T-cell (primary cell): ENCODE measurements at regions not wholly inside any gene's neighbourhood (a gene's known extent, or its start where the extent isn't known, plus 50 kb on each side); places are given as distances from the start of the nearest gene placed in this dataset.

Experiments used
- ATAC-seq, 4 experiments: fragments of 200-7000 bp in 3 of 4; fragments of 150-1000 bp in 1 of 4; cut with Tn5 transposase; replicated peaks in 1 of 4; 1 replicate in 3 of 4; 2 replicates in 1 of 4; pipeline ENCODE4 v1.10.0; 2021; ENCODE audit warnings: moderate library complexity in 3 of 4, mild to moderate bottlenecking in 2 of 4, moderate number of reproducible peaks in 1 of 4
- CTCF ChIA-PET, 2 donors: fragments of 300-600 bp; sonication (Branson Sonifier 250); formaldehyde crosslinking; loops; one replicate each; lab custom pipeline; 2022; ENCODE audit warnings: antibody characterized with exemption in 2 of 2; lab: Charles Lee
- POLR2A ChIA-PET, 2 donors: fragments of 300-600 bp; sonication (Branson Sonifier 250); formaldehyde crosslinking; loops; one replicate each; lab custom pipeline; 2022; ENCODE audit warnings: antibody characterized with exemption in 2 of 2; lab: Charles Lee
- DNase-seq, 35 experiments: peaks; one replicate each; pipeline versions ENCODE4 v3.0.0 to v3.0.0-alpha.2; 2013 to 2023
- H3K27ac ChIP-seq: one replicate; pipeline ENCODE4 v1.5.1; 2013; ENCODE audit warnings: low read length
- H3K27me3 ChIP-seq, 2 experiments: replicated peaks in 1 of 2; 1 replicate in 1 of 2; 2 replicates in 1 of 2; pipeline versions ENCODE4 v1.6.1 to v1.7.0; 2013; ENCODE audit warnings: low read length in 1 of 2, mixed read lengths in 1 of 2; ENCODE audit not compliant: control insufficient read depth in 2 of 2, insufficient read depth in 2 of 2; ENCODE audit errors: extremely low read depth in 1 of 2
- H3K36me3 ChIP-seq, 2 donors: 1 replicate in 1 of 2; 2 replicates in 1 of 2; pipeline versions ENCODE4 v1.6.1 to v1.7.0; 2013; ENCODE audit warnings: low read length in 1 of 2; ENCODE audit not compliant: control insufficient read depth in 2 of 2, insufficient read depth in 1 of 2; ENCODE audit errors: extremely low read depth in 1 of 2
- H3K4me1 ChIP-seq, 2 experiments: 1 replicate in 1 of 2; 2 replicates in 1 of 2; pipeline versions ENCODE4 v1.6.1 to v1.7.0; 2013; ENCODE audit warnings: low read length in 2 of 2, mixed read lengths in 1 of 2; ENCODE audit not compliant: insufficient read depth in 2 of 2, control insufficient read depth in 1 of 2; ENCODE audit errors: extremely low read depth in 1 of 2
- H3K4me3 ChIP-seq, 2 donors: 1 replicate in 1 of 2; 2 replicates in 1 of 2; pipeline versions ENCODE4 v1.5.1 to v1.7.0; 2013; ENCODE audit warnings: mild to moderate bottlenecking in 2 of 2, low read length in 1 of 2, moderate library complexity in 1 of 2; ENCODE audit not compliant: control insufficient read depth in 1 of 2; ENCODE audit errors: extremely low read depth in 1 of 2
- H3K9me3 ChIP-seq: 2 replicates; pipeline ENCODE4 v1.7.0; 2013
- H3K27ac Mint-ChIP-seq, 2 donors: one replicate each; pipeline ENCODE4 v1.8.0; 2020 to 2021; ENCODE audit warnings: mild to moderate bottlenecking in 2 of 2, mixed read lengths in 2 of 2
- H3K27me3 Mint-ChIP-seq, 2 donors: one replicate each; pipeline ENCODE4 v1.8.0; 2021 to 2022; ENCODE audit warnings: mixed read lengths in 2 of 2
- H3K36me3 Mint-ChIP-seq: one replicate; pipeline ENCODE4 v1.8.0; 2021; ENCODE audit warnings: mixed read lengths
- H3K4me1 Mint-ChIP-seq, 3 donors: one replicate each; pipeline ENCODE4 v1.8.0; 2020 to 2022; ENCODE audit warnings: mixed read lengths in 3 of 3, mild to moderate bottlenecking in 1 of 3
- H3K4me3 Mint-ChIP-seq, 3 donors: one replicate each; pipeline ENCODE4 v1.8.0; 2020 to 2022; ENCODE audit warnings: mild to moderate bottlenecking in 3 of 3, mixed read lengths in 3 of 3, moderate library complexity in 3 of 3
- H3K9me3 Mint-ChIP-seq, 3 donors: one replicate each; pipeline ENCODE4 v1.8.0; 2020 to 2022; ENCODE audit warnings: mixed read lengths in 3 of 3
- WGBS: methylation state at CpG from one replicate; pipeline ENCODE4 v1.1.5; 2013; ENCODE audit warnings: missing lambda C conversion rate; ENCODE audit not compliant: insufficient coverage; 5-methylcytosine and 5-hydroxymethylcytosine counted together

- no peaks in the 10 kb centered on the region for H3K9me3 Mint-ChIP-seq
- no peak overlapping the region for H3K4me3 Mint-ChIP-seq
- Histone ChIP-seq H3K9me3 (no peaks in the 10 kb centered on the region), H3K4me3 (no peak overlapping the region), H3K27me3 (no peaks in the 10 kb centered on the region), H3K27ac (no peak overlapping the region), H3K36me3 (no peaks in the 10 kb centered on the region), H3K4me1 (no peaks in the 10 kb centered on the region)
- POLR2A ChIA-PET: no interaction called here
- ATAC-seq (no peak), DNase-seq (no peak)
- H3K27ac Mint-ChIP-seq: no peak overlapping the region
- H3K36me3 Mint-ChIP-seq: no peaks in the 10 kb centered on the region
- no peaks in the 10 kb centered on the region for H3K4me1 Mint-ChIP-seq
- WGBS: no CpG with 5 or more reads among the region's 6 CpGs
- no peaks in the 10 kb centered on the region for H3K27me3 Mint-ChIP-seq
- CTCF ChIA-PET: no interaction called here
Measured at GRCh38 chr6:128696691-128697689, 176.6 kb upstream of the PTPRK start.

- WGBS: no CpG with 5 or more reads among the region's 1 CpG
- no peak overlapping the region for H3K4me3 Mint-ChIP-seq
- no peaks in the 10 kb centered on the region for H3K36me3 Mint-ChIP-seq
- no peaks in the 10 kb centered on the region for H3K4me1 Mint-ChIP-seq
- Histone ChIP-seq H3K36me3 (no peaks in the 10 kb centered on the region), H3K4me1 (no peaks in the 10 kb centered on the region), H3K9me3 (no peaks in the 10 kb centered on the region), H3K27ac (no peak overlapping the region), H3K27me3 (no peaks in the 10 kb centered on the region), H3K4me3 (no peak overlapping the region)
- no peak for DNase-seq
- ChIA-PET CTCF (no interaction called here), POLR2A (no interaction called here)
- no peak for ATAC-seq
- H3K27me3 Mint-ChIP-seq: peaks cover 13 to 17% of the 10 kb centered on the region in 2 donors
- no peaks in the 10 kb centered on the region for H3K9me3 Mint-ChIP-seq
- no peak overlapping the region for H3K27ac Mint-ChIP-seq
Measured at GRCh38 chr6:128694303-128695009, 174.1 kb upstream of the PTPRK start.

- H3K36me3 ChIP-seq: no peaks in the 10 kb centered on the region
- no peak for ATAC-seq
- no peaks in the 10 kb centered on the region for H3K27me3 ChIP-seq
- ChIA-PET POLR2A (no interaction called here), CTCF (no interaction called here)
- Mint-ChIP-seq H3K27ac (no peak overlapping the region), H3K36me3 (no peaks in the 10 kb centered on the region), H3K4me3 (no peak overlapping the region), H3K27me3 (peaks cover 16 to 47% of the 10 kb centered on the region in 2 donors), H3K4me1 (no peaks in the 10 kb centered on the region), H3K9me3 (no peaks in the 10 kb centered on the region)
- no peak for DNase-seq
- no peaks in the 10 kb centered on the region for H3K9me3 ChIP-seq
- no peak overlapping the region for H3K4me3 ChIP-seq
- no peak overlapping the region for H3K27ac ChIP-seq
- no CpG with 5 or more reads among the region's 3 CpGs for WGBS
- H3K4me1 ChIP-seq: no peaks in the 10 kb centered on the region
Measured at GRCh38 chr6:128690063-128690462, 169.7 kb upstream of the PTPRK start.

- no peak overlapping the region for H3K27ac ChIP-seq
- Mint-ChIP-seq H3K9me3 (no peaks in the 10 kb centered on the region), H3K4me3 (no peak overlapping the region), H3K27ac (no peak overlapping the region), H3K36me3 (no peaks in the 10 kb centered on the region), H3K27me3 (peaks cover 10 to 52% of the 10 kb centered on the region in 2 donors), H3K4me1 (no peaks in the 10 kb centered on the region)
- H3K4me1 ChIP-seq: no peaks in the 10 kb centered on the region
- no peaks in the 10 kb centered on the region for H3K27me3 ChIP-seq
- H3K9me3 ChIP-seq: no peaks in the 10 kb centered on the region
- ATAC-seq: no peak
- ChIA-PET POLR2A (no interaction called here), CTCF (no interaction called here)
- no peak overlapping the region for H3K4me3 ChIP-seq
- DNase-seq: no peak
- no peaks in the 10 kb centered on the region for H3K36me3 ChIP-seq
Measured at GRCh38 chr6:128686084-128686483, 165.7 kb upstream of the PTPRK start.

- no peak for ATAC-seq
- ChIA-PET CTCF (no interaction called here), POLR2A (no interaction called here)
- Histone ChIP-seq H3K4me3 (no peak overlapping the region), H3K9me3 (no peaks in the 10 kb centered on the region), H3K27me3 (no peaks in the 10 kb centered on the region), H3K36me3 (no peaks in the 10 kb centered on the region), H3K27ac (no peak overlapping the region), H3K4me1 (no peaks in the 10 kb centered on the region)
- Mint-ChIP-seq H3K36me3 (no peaks in the 10 kb centered on the region), H3K27me3 (peaks cover 0 to 21% of the 10 kb centered on the region in 2 donors), H3K9me3 (peaks cover 0 to 3% (median 0%) of the 10 kb centered on the region in 3 donors), H3K27ac (no peak overlapping the region), H3K4me1 (no peaks in the 10 kb centered on the region), H3K4me3 (no peak overlapping the region)
- DNase-seq: no peak
Measured at GRCh38 chr6:128676456-128676855, 156.1 kb upstream of the PTPRK start.

GRCh38 chr6:128672023-128672422 lies 151.6 kb upstream of the PTPRK start:
- H3K36me3 Mint-ChIP-seq: no peaks in the 10 kb centered on the region
- H3K36me3 ChIP-seq: no peaks in the 10 kb centered on the region
- no peak overlapping the region for H3K27ac ChIP-seq
- no peaks in the 10 kb centered on the region for H3K4me1 Mint-ChIP-seq
- H3K9me3 ChIP-seq: no peaks in the 10 kb centered on the region
- no peak overlapping the region for H3K27ac Mint-ChIP-seq
- no peaks in the 10 kb centered on the region for H3K4me1 ChIP-seq
- WGBS: no CpG with 5 or more reads among the region's 3 CpGs
- no peak overlapping the region for H3K4me3 ChIP-seq
- H3K4me3 Mint-ChIP-seq: no peak overlapping the region
- ChIA-PET CTCF (no interaction called here), POLR2A (no interaction called here)
- peaks cover 0 to 26% of the 10 kb centered on the region in 2 donors for H3K27me3 Mint-ChIP-seq
- H3K9me3 Mint-ChIP-seq: no peaks in the 10 kb centered on the region
- DNase-seq (no peak), ATAC-seq (no peak)
- H3K27me3 ChIP-seq: no peaks in the 10 kb centered on the region
